IMR-90 (cell line): ENCODE measurements at regions not wholly inside any gene's neighbourhood (a gene's known extent, or its start where the extent isn't known, plus 50 kb on each side); places are given as distances from the start of the nearest gene placed in this dataset.

ENCODE experiments used
- ATAC-seq: fragments of 200-7000 bp; cut with Tn5 transposase; 2 replicates; pipeline ENCODE4 v1.9.1; 2020; ENCODE audit warnings: low read depth, mild to moderate bottlenecking, moderate library complexity
- BruUV-seq: library from RNA; stranded (reverse); fragments of 400-500 nt; replicated peaks from 2 replicates; lab custom pipeline; 2021; lab: Mats Ljungman, UMichigan
- CTCF ChIA-PET: fragments of 300-600 bp; formaldehyde crosslinking; extraction: SDS; loops from one replicate; lab custom pipeline; 2021; ENCODE audit warnings: antibody characterized with exemption; lab: Yijun Ruan, JAX
- POLR2A ChIA-PET: fragments of 300-600 bp; sonication (Branson Sonifier 250); formaldehyde crosslinking; loops from one replicate; lab custom pipeline; 2022; ENCODE audit warnings: antibody characterized with exemption; ENCODE audit not compliant: unreplicated experiment; lab: Charles Lee
- DNase-seq: peaks from one replicate; pipeline ENCODE4 v3.0.0; 2013
- H2AFZ ChIP-seq: replicated peaks from 2 replicates; pipeline ENCODE3; 2013; ENCODE audit warnings: low read length, mild to moderate bottlenecking; ENCODE audit not compliant: poor library complexity
- H2AK5ac ChIP-seq: 2 replicates; pipeline ENCODE4 v1.6.1; 2013; ENCODE audit warnings: low read depth, low read length, inconsistent platforms
- H2AK9ac ChIP-seq: replicated peaks from 2 replicates; pipeline ENCODE3; 2013; ENCODE audit warnings: mild to moderate bottlenecking, low read depth, low read length, moderate library complexity; ENCODE audit not compliant: poor library complexity
- H2BK120ac ChIP-seq: 2 replicates; pipeline ENCODE4 v1.6.1; 2013; ENCODE audit warnings: low read depth, low read length, inconsistent platforms
- H2BK15ac ChIP-seq: 3 replicates; pipeline ENCODE4 v1.6.1; 2013; ENCODE audit warnings: low read depth, low read length, inconsistent platforms
- H2BK20ac ChIP-seq: 2 replicates; pipeline ENCODE4 v1.6.1; 2013; ENCODE audit warnings: low read depth, mild to moderate bottlenecking, inconsistent platforms, low read length, moderate library complexity
- H2BK5ac ChIP-seq: 2 replicates; pipeline ENCODE4 v1.6.1; 2013; ENCODE audit warnings: mild to moderate bottlenecking, low read depth, low read length, inconsistent platforms; ENCODE audit not compliant: poor library complexity, severe bottlenecking
- H3K14ac ChIP-seq: replicated peaks from 2 replicates; pipeline ENCODE4 v1.6.1; 2013; ENCODE audit warnings: low read depth, low read length, inconsistent platforms
- H3K18ac ChIP-seq: 2 replicates; pipeline ENCODE4 v1.6.1; 2013; ENCODE audit warnings: low read depth, low read length, control low read depth
- H3K23ac ChIP-seq: 2 replicates; pipeline ENCODE4 v1.6.1; 2013; ENCODE audit warnings: low read depth, low read length, inconsistent platforms
- H3K27ac ChIP-seq: 2 replicates; pipeline ENCODE4 v1.5.1; 2013; ENCODE audit warnings: mild to moderate bottlenecking, control low read depth, low read length; ENCODE audit not compliant: insufficient read depth
- H3K27me3 ChIP-seq: 2 replicates; pipeline ENCODE4 v1.6.1; 2013; ENCODE audit warnings: low read length; ENCODE audit not compliant: control insufficient read depth, insufficient read depth
- H3K36me3 ChIP-seq: 2 replicates; pipeline ENCODE4 v1.6.1; 2013; ENCODE audit warnings: low read length, mixed read lengths; ENCODE audit not compliant: control insufficient read depth, insufficient read depth
- H3K4ac ChIP-seq: 2 replicates; pipeline ENCODE4 v1.6.1; 2013; ENCODE audit warnings: low read depth, low read length, inconsistent platforms
- H3K4me1 ChIP-seq: 2 replicates; pipeline ENCODE4 v1.6.1; 2013; ENCODE audit warnings: low read length, mixed read lengths; ENCODE audit not compliant: control insufficient read depth, insufficient read depth
- H3K4me2 ChIP-seq: 2 replicates; pipeline ENCODE4 v1.6.1; 2013; ENCODE audit warnings: low read depth, mild to moderate bottlenecking, control low read depth, low read length, moderate library complexity
- H3K4me3 ChIP-seq: 2 replicates; pipeline ENCODE4 v1.5.1; 2013; ENCODE audit warnings: low read depth, mild to moderate bottlenecking, control low read depth, low read length, moderate library complexity; ENCODE audit not compliant: insufficient read depth
- H3K56ac ChIP-seq: 2 replicates; pipeline ENCODE4 v1.6.1; 2013; ENCODE audit warnings: low read length, inconsistent platforms; ENCODE audit not compliant: insufficient read depth; ENCODE audit errors: extremely low read depth
- H3K79me1 ChIP-seq, 2 experiments: 2 replicates each; pipeline ENCODE4 v1.6.1; 2013; ENCODE audit warnings: low read length in 2 of 2, inconsistent platforms in 1 of 2, low read depth in 1 of 2
- H3K9ac ChIP-seq: 2 replicates; pipeline ENCODE4 v1.6.1; 2013; ENCODE audit warnings: low read depth, low read length, control low read depth
- H3K9me1 ChIP-seq: 2 replicates; pipeline ENCODE4 v1.6.1; 2013; ENCODE audit warnings: low read length, inconsistent platforms; ENCODE audit not compliant: insufficient read depth
- H3K9me3 ChIP-seq: 2 replicates; pipeline ENCODE4 v1.6.1; 2013; ENCODE audit warnings: low read length; ENCODE audit not compliant: control insufficient read depth, insufficient read depth
- H4K20me1 ChIP-seq: 2 replicates; pipeline ENCODE4 v1.6.1; 2013; ENCODE audit warnings: low read length, inconsistent platforms; ENCODE audit not compliant: insufficient read depth
- H4K5ac ChIP-seq: 2 replicates; pipeline ENCODE4 v1.6.1; 2013; ENCODE audit warnings: mild to moderate bottlenecking, low read depth, low read length, control low read depth
- H4K8ac ChIP-seq, 2 experiments: 2 replicates each; pipeline ENCODE4 v1.6.1; 2013; ENCODE audit warnings: low read depth in 2 of 2, low read length in 2 of 2, control low read depth in 1 of 2, inconsistent platforms in 1 of 2
- H4K91ac ChIP-seq: 2 replicates; pipeline ENCODE4 v1.6.1; 2013; ENCODE audit warnings: low read depth, low read length, inconsistent platforms; ENCODE audit not compliant: insufficient read depth
- BHLHE40 ChIP-seq: fragments of 150-350 bp; IDR thresholded peaks from 2 replicates; pipeline ENCODE4 v1.6.1; 2016; ENCODE audit warnings: mild to moderate bottlenecking, low read depth, low read length
- CEBPB ChIP-seq: IDR thresholded peaks from 2 replicates; pipeline ENCODE4 v1.6.1; 2012; ENCODE audit warnings: low read depth, low read length, improper control_type of control experiment
- CHD1 ChIP-seq: IDR thresholded peaks from 2 replicates; pipeline ENCODE4 v1.6.1; 2012; ENCODE audit warnings: low read depth, low read length, improper control_type of control experiment
- CTCF ChIP-seq: conservative IDR thresholded peaks from 2 replicates; pipeline ENCODE4 v1.5.1; 2012; ENCODE audit warnings: mild to moderate bottlenecking, low read depth, low read length, improper control_type of control experiment
- ELK1 ChIP-seq: fragments of 150-350 bp; IDR thresholded peaks from 2 replicates; pipeline ENCODE4 v1.6.1; 2016; ENCODE audit warnings: low read depth, mild to moderate bottlenecking, low read length, moderate library complexity, borderline replicate concordance
- FOS ChIP-seq: fragments of 150-350 bp; IDR thresholded peaks from 2 replicates; pipeline ENCODE4 v1.6.1; 2016; ENCODE audit warnings: low read depth, low read length
- MAFK ChIP-seq: IDR thresholded peaks from 2 replicates; pipeline ENCODE4 v1.6.1; 2012; ENCODE audit warnings: low read depth, low read length, improper control_type of control experiment
- MAZ ChIP-seq: IDR thresholded peaks from 2 replicates; pipeline ENCODE4 v1.6.1; 2012; ENCODE audit warnings: low read depth, mild to moderate bottlenecking, low read length, improper control_type of control experiment, moderate library complexity, borderline replicate concordance
- MXI1 ChIP-seq: IDR thresholded peaks from 2 replicates; pipeline ENCODE4 v1.6.1; 2012; ENCODE audit warnings: low read depth, mild to moderate bottlenecking, low read length, moderate library complexity, borderline replicate concordance
- NFE2L2 ChIP-seq: fragments of 150-350 bp; IDR thresholded peaks from 2 replicates; pipeline ENCODE4 v1.6.1; 2016; ENCODE audit warnings: low read depth, mild to moderate bottlenecking, low read length
- POLR2A ChIP-seq: IDR thresholded peaks from 2 replicates; pipeline ENCODE4 v1.6.1; 2012; ENCODE audit warnings: mild to moderate bottlenecking, low read depth, low read length
- RAD21 ChIP-seq: IDR thresholded peaks from 2 replicates; pipeline ENCODE4 v1.6.1; 2012; ENCODE audit warnings: low read length, improper control_type of control experiment
- RCOR1 ChIP-seq: IDR thresholded peaks from 2 replicates; pipeline ENCODE4 v1.6.1; 2012; ENCODE audit warnings: mild to moderate bottlenecking, low read length, improper control_type of control experiment; ENCODE audit not compliant: insufficient replicate concordance
- RFX5 ChIP-seq: IDR thresholded peaks from 2 replicates; pipeline ENCODE4 v1.8.0; 2012; ENCODE audit warnings: low read depth, mild to moderate bottlenecking, low read length, moderate library complexity
- SMC3 ChIP-seq: fragments of 150-350 bp; IDR thresholded peaks from 2 replicates; pipeline ENCODE4 v1.6.1; 2016; ENCODE audit warnings: low read depth, mild to moderate bottlenecking, antibody characterized with exemption, low read length, moderate library complexity
- WGBS, 2 experiments: methylation state at CpG; one replicate each; pipeline versions ENCODE4 v1.1.5 to v1.1.7; 2013; ENCODE audit warnings: missing lambda C conversion rate in 2 of 2; ENCODE audit not compliant: insufficient read length in 1 of 2; ENCODE audit errors: extremely low coverage in 2 of 2; 5-methylcytosine and 5-hydroxymethylcytosine counted together
- dilution Hi-C: fragments of 300-500 bp; cut with HindIII; formaldehyde crosslinking; loops from one replicate; pipeline ENCODE4 v1.14.3; 2018; ENCODE audit warnings: low sequenced_read_pairs; ENCODE audit not compliant: unreplicated experiment
- in situ Hi-C: fragments of 300-500 bp; cut with MboI; formaldehyde crosslinking; loops from 3 replicates; pipeline ENCODE4 v1.14.3; 2019; ENCODE audit warnings: low sequenced_read_pairs, inconsistent platforms, mixed read lengths
- intact Hi-C: fragments of 100-400 bp; cut with micrococcal nuclease; formaldehyde crosslinking; loops from 2 replicates; pipeline ENCODE4 v1.10.0; 2022

GRCh38 chr5:68383888-68384310, 168.3 kb downstream of the PIK3R1 start:
- ChIA-PET POLR2A (no interaction called here), CTCF (no interaction called here)
- Histone ChIP-seq H3K4ac (no peak overlapping the region), H3K9me3 (peaks cover 2% of the 10 kb centered on the region; the same call in 1 of the 2 replicates), H3K79me1 (no peaks in the 10 kb centered on the region), H3K23ac (no peak overlapping the region), H3K4me1 (no peaks in the 10 kb centered on the region), H2BK15ac (no peak overlapping the region), H2AFZ (no peak overlapping the region), H4K91ac (no peak overlapping the region), H3K27ac (no peak overlapping the region), H3K9ac (no peak overlapping the region), H3K27me3 (no peaks in the 10 kb centered on the region), H2AK9ac (no peak overlapping the region), H4K20me1 (no peaks in the 10 kb centered on the region), H3K18ac (no peak overlapping the region), H2BK120ac (no peak overlapping the region), H2BK20ac (no peak overlapping the region), H3K4me3 (no peak overlapping the region), H4K8ac (no peak overlapping the region), H3K14ac (no peak overlapping the region), H2BK5ac (no peak overlapping the region), H3K9me1 (no peaks in the 10 kb centered on the region), H4K5ac (no peak overlapping the region), H3K36me3 (no peaks in the 10 kb centered on the region), H2AK5ac (no peak overlapping the region), H3K4me2 (no peak overlapping the region), H3K56ac (no peak overlapping the region)
- DNase-seq (no peak), ATAC-seq (no peak)
- dilution Hi-C loops: no loop called here
- WGBS, 2 experiments: no CpG with 5 or more reads among the region's 2 CpGs
- in situ Hi-C loops: no loop called here
- intact Hi-C loops: no loop called here
- BruUV-seq: no TSS peak
- no peak for TF ChIP-seq SMC3
- no peak for TF ChIP-seq MAZ
- no peak for TF ChIP-seq BHLHE40
- TF ChIP-seq RCOR1: no peak
- no peak for TF ChIP-seq MXI1
- TF ChIP-seq ELK1: no peak
- TF ChIP-seq MAFK: no peak
- TF ChIP-seq CTCF: no peak
- TF ChIP-seq FOS: no peak
- no peak for TF ChIP-seq CEBPB
- TF ChIP-seq POLR2A: no peak
- TF ChIP-seq NFE2L2: no peak
- no peak for TF ChIP-seq RAD21
- no peak for TF ChIP-seq RFX5
- TF ChIP-seq CHD1: no peak
